Skeletal muscle tissue (tissue), 3 donors: ENCODE measurements at regions not wholly inside any gene's neighbourhood (a gene's known extent, or its start where the extent isn't known, plus 50 kb on each side); places are given as distances from the start of the nearest gene placed in this dataset.

Experiments used
- H3K27ac ChIP-seq: one replicate; pipeline ENCODE4 v1.7.0; 2013; ENCODE audit warnings: mild to moderate bottlenecking, low read depth, low read length, inconsistent platforms
- H3K27me3 ChIP-seq, 3 donors: one replicate each; pipeline ENCODE4 v1.7.0; 2013; ENCODE audit warnings: low read length in 3 of 3; ENCODE audit not compliant: control insufficient read depth in 3 of 3, insufficient read depth in 3 of 3
- H3K36me3 ChIP-seq, 3 donors: one replicate each; pipeline ENCODE4 v1.7.0; 2013; ENCODE audit warnings: low read length in 3 of 3; ENCODE audit not compliant: control insufficient read depth in 3 of 3, insufficient read depth in 3 of 3
- H3K4me1 ChIP-seq, 3 donors: one replicate each; pipeline ENCODE4 v1.7.0; 2013; ENCODE audit warnings: low read length in 3 of 3, mild to moderate bottlenecking in 3 of 3; ENCODE audit not compliant: control insufficient read depth in 3 of 3, insufficient read depth in 3 of 3
- H3K4me3 ChIP-seq, 3 donors: one replicate each; pipeline ENCODE4 v1.7.0; 2013; ENCODE audit warnings: low read length in 3 of 3
- H3K9ac ChIP-seq, 3 donors: one replicate each; pipeline ENCODE4 v1.7.0; 2013; ENCODE audit warnings: low read length in 3 of 3, mild to moderate bottlenecking in 3 of 3, moderate library complexity in 2 of 3, low read depth in 1 of 3
- H3K9me3 ChIP-seq, 3 donors: one replicate each; pipeline ENCODE4 v1.7.0; 2013; ENCODE audit warnings: low read length in 3 of 3; ENCODE audit not compliant: control insufficient read depth in 3 of 3
- donor health status: Osteomylitis.

- H3K9ac ChIP-seq = no peak overlapping the region
- H3K4me3 ChIP-seq = no peak overlapping the region
- H3K9me3 ChIP-seq = no peaks in the 10 kb centered on the region
- H3K36me3 ChIP-seq = no peaks in the 10 kb centered on the region
- H3K4me1 ChIP-seq = peaks cover 6 to 12% (median 6%) of the 10 kb centered on the region in 3 donors
- peaks cover 24 to 69% (median 61%) of the 10 kb centered on the region in 3 donors for H3K27me3 ChIP-seq
- no peak overlapping the region for H3K27ac ChIP-seq
Measured at GRCh38 chr16:86881118-86881510, 302.8 kb downstream of the FOXL1 start.

GRCh38 chr16:86881861-86882273, 303.5 kb downstream of the FOXL1 start:
- H3K9ac ChIP-seq = no peak overlapping the region
- no peak overlapping the region for H3K27ac ChIP-seq
- H3K36me3 ChIP-seq = no peaks in the 10 kb centered on the region
- peaks cover 24 to 65% (median 55%) of the 10 kb centered on the region in 3 donors for H3K27me3 ChIP-seq
- no peaks in the 10 kb centered on the region for H3K9me3 ChIP-seq
- H3K4me1 ChIP-seq = peaks cover 6 to 12% (median 6%) of the 10 kb centered on the region in 3 donors
- H3K4me3 ChIP-seq = no peak overlapping the region

DNA sequence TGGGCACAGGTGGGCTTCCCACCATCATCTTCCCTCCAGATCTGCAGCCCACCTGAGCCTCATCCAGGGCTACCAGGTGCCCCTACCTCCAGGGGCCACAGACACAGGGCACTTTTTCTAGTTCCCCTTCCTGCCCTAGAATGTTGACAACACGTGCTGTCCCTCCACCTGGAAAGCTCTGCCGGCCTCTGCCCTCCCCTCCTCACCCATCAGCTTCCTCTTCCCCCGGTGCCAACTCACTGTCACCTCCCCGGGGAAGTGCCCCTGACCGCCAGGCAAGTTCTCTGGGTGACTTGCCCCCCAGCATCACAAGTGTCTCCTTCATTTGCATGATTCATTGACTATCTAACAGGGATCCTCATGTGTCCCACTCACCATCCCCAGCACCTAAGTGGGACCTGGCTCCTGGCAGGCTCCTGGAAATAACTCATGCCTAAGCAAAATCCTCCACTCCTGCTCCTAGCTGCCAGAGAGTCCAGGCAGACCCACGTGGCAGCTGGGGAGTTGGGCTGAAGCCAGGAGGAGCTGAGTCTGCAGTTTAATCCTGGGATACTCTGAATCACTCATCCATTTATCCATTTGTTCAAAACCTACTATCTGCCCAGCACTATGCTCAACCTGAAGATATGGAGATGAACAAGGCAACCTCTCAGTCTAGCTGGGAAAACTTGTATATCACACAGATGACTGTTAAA, 304.4 kb downstream of the FOXL1 start:
- H3K36me3 ChIP-seq = no peaks in the 10 kb centered on the region
- H3K4me3 ChIP-seq = no peak overlapping the region
- no peaks in the 10 kb centered on the region for H3K9me3 ChIP-seq
- H3K27ac ChIP-seq = no peak overlapping the region
- H3K4me1 ChIP-seq = peaks cover 6 to 12% (median 6%) of the 10 kb centered on the region in 3 donors
- H3K9ac ChIP-seq = no peak overlapping the region
- H3K27me3 ChIP-seq = peaks cover 29 to 69% (median 53%) of the 10 kb centered on the region in 3 donors

GRCh38 chr16:86883583-86884389, 305.4 kb downstream of the FOXL1 start:
- Histone ChIP-seq H3K9me3 (no peaks in the 10 kb centered on the region), H3K4me3 (no peak overlapping the region), H3K36me3 (no peaks in the 10 kb centered on the region), H3K27me3 (peaks cover 22 to 66% (median 44%) of the 10 kb centered on the region in 3 donors), H3K4me1 (peaks cover 6 to 12% (median 6%) of the 10 kb centered on the region in 3 donors), H3K9ac (no peak overlapping the region), H3K27ac (no peak overlapping the region)

- Histone ChIP-seq H3K4me1 (peaks cover 6 to 12% (median 6%) of the 10 kb centered on the region in 3 donors), H3K9ac (no peak overlapping the region), H3K27me3 (peaks cover 17 to 62% (median 38%) of the 10 kb centered on the region in 3 donors), H3K4me3 (no peak overlapping the region), H3K9me3 (no peaks in the 10 kb centered on the region), H3K27ac (no peak overlapping the region), H3K36me3 (no peaks in the 10 kb centered on the region)
Measured at GRCh38 chr16:86884390-86884650, 306.0 kb downstream of the FOXL1 start.

- no peak overlapping the region for H3K27ac ChIP-seq
- H3K4me3 ChIP-seq = no peak overlapping the region
- H3K27me3 ChIP-seq = peaks cover 10 to 55% (median 30%) of the 10 kb centered on the region in 3 donors
- H3K9me3 ChIP-seq = no peaks in the 10 kb centered on the region
- peaks cover 6 to 12% (median 6%) of the 10 kb centered on the region in 3 donors for H3K4me1 ChIP-seq
- no peak overlapping the region for H3K9ac ChIP-seq
- no peaks in the 10 kb centered on the region for H3K36me3 ChIP-seq
Measured at GRCh38 chr16:86885139-86885538, 306.8 kb downstream of the FOXL1 start.

GRCh38 chr16:86886651-86887050, 308.3 kb downstream of the FOXL1 start:
- H3K4me3 ChIP-seq = no peak overlapping the region
- H3K9ac ChIP-seq = no peak overlapping the region
- no peaks in the 10 kb centered on the region for H3K9me3 ChIP-seq
- H3K27me3 ChIP-seq = peaks cover 7 to 55% (median 23%) of the 10 kb centered on the region in 3 donors
- H3K36me3 ChIP-seq = no peaks in the 10 kb centered on the region
- peaks cover 6 to 12% (median 6%) of the 10 kb centered on the region in 3 donors for H3K4me1 ChIP-seq
- H3K27ac ChIP-seq = no peak overlapping the region

DNA sequence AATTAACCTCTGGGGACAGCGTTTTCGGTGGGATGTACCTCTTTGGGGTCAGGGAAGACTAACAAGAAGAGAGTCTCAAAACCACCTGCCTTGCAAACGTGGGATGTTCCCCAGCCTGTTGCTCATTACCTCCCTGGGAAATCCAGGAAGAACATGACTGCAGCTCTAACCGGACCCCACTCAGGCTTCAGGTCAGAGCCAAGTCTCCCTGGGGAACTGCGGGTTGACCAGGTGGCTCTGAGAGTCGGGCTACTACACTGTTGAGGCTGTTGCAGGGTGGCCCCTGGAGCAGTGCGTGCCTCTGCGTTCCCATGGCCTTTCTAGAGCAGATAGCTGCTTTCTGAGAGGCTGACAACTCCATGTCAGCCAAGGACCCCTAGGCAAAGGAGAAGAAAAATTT, 309.1 kb downstream of the FOXL1 start:
- no peak overlapping the region for H3K27ac ChIP-seq
- no peaks in the 10 kb centered on the region for H3K9me3 ChIP-seq
- H3K27me3 ChIP-seq = peaks cover 10 to 52% (median 17%) of the 10 kb centered on the region in 3 donors
- H3K4me1 ChIP-seq = peaks cover 5 to 14% (median 9%) of the 10 kb centered on the region in 3 donors
- no peak overlapping the region for H3K4me3 ChIP-seq
- H3K9ac ChIP-seq = no peak overlapping the region
- H3K36me3 ChIP-seq = no peaks in the 10 kb centered on the region

DNA sequence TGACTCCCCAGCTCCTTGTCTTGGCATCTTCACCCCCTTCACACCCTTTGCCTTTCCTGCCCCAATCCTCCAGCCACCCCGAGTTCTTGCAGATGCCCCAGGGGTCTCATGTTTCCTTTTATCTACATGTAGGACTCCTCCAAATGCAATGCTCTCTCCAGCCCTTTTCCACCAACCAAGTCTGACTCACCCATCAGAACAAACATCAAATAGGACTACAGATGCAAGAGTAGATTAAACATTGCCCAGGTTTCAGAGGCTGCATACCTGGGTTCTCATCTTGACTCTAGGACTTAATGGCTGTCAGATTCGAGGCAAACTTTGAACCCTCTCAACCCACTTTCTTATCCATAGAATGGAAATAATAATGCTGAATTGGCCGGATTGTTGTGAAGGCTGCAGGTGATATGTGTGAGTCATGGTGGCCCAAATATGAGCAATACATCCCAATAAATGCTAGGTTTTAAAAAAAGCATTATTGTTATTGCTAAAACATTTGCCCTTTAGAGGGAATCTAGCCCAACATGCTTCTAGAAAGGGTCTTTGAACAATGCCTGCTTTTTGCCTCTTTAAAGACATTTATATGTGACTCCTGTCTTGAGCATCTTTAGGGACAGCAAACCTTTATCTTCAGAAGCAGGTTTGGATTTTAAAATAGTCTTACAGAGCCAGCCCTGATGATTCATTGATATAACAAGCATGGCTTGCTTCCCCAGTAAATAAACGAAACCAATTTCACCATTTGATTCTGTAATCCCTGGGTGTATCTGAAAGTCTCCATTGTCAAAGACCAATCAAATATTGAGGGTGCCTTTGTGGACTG, 310.1 kb downstream of the FOXL1 start:
- Histone ChIP-seq H3K36me3 (no peaks in the 10 kb centered on the region), H3K27ac (no peak overlapping the region), H3K4me3 (no peak overlapping the region), H3K9ac (no peak overlapping the region), H3K4me1 (peaks cover 0 to 9% (median 5%) of the 10 kb centered on the region in 3 donors), H3K27me3 (peaks cover 11 to 54% (median 21%) of the 10 kb centered on the region in 3 donors), H3K9me3 (no peaks in the 10 kb centered on the region)
